WTC11 (cell line): ENCODE measurements at regions not wholly inside any gene's neighbourhood (a gene's known extent, or its start where the extent isn't known, plus 50 kb on each side); places are given as distances from the start of the nearest gene placed in this dataset.

Experiments used
- ATAC-seq: fragments of 200-7000 bp; cut with Tn5 transposase; 2 replicates; pipeline ENCODE4 v1.10.0; 2021; ENCODE audit warnings: mild to moderate bottlenecking, moderate library complexity
- CTCF ChIA-PET: fragments of 300-600 bp; sonication (Branson Sonifier 250); formaldehyde crosslinking; loops from one replicate; lab custom pipeline; 2021; ENCODE audit warnings: antibody characterized with exemption; lab: Charles Lee
- POLR2A ChIA-PET: fragments of 350-600 bp; sonication (Branson Sonifier 250); formaldehyde crosslinking; loops from one replicate; lab custom pipeline; 2021; ENCODE audit warnings: antibody characterized with exemption; lab: Charles Lee
- DNase-seq: peaks from one replicate; pipeline ENCODE4 v3.0.0; 2021; ENCODE audit warnings: low spot score
- H3K27ac Mint-ChIP-seq: 2 replicates; pipeline ENCODE4 v1.8.0; 2021; ENCODE audit warnings: mixed read lengths
- H3K27me3 Mint-ChIP-seq: 2 replicates; pipeline ENCODE4 v1.8.0; 2021; ENCODE audit warnings: low read depth, mild to moderate bottlenecking, moderate library complexity, mixed read lengths
- H3K36me3 Mint-ChIP-seq: 2 replicates; pipeline ENCODE4 v1.8.0; 2021; ENCODE audit warnings: mixed read lengths
- H3K4me1 Mint-ChIP-seq: 2 replicates; pipeline ENCODE4 v1.8.0; 2022; ENCODE audit warnings: mixed read lengths
- H3K4me3 Mint-ChIP-seq: 2 replicates; pipeline ENCODE4 v1.8.0; 2021; ENCODE audit warnings: mild to moderate bottlenecking, moderate library complexity, mixed read lengths
- H3K9me3 Mint-ChIP-seq: 2 replicates; pipeline ENCODE4 v1.8.0; 2021; ENCODE audit warnings: mixed read lengths
- ATF1 ChIP-seq: sonication (generic); formaldehyde crosslinking; IDR thresholded peaks from 2 replicates; pipeline ENCODE4 v1.8.1; 2023; ENCODE audit warnings: mild to moderate bottlenecking, moderate library complexity, missing genetic modification reagents
- NFE2L1 ChIP-seq: sonication (generic); formaldehyde crosslinking; IDR thresholded peaks from 2 replicates; pipeline ENCODE4 v1.8.1; 2023; ENCODE audit warnings: missing genetic modification reagents
- NFYB ChIP-seq: sonication (generic); formaldehyde crosslinking; conservative IDR thresholded peaks from 2 replicates; pipeline ENCODE4 v1.8.0; 2022; ENCODE audit warnings: low read depth, missing genetic modification reagents
- NR1H2 ChIP-seq: sonication (generic); formaldehyde crosslinking; IDR thresholded peaks from 2 replicates; pipeline ENCODE4 v1.9.0; 2021; ENCODE audit warnings: mild to moderate bottlenecking, moderate library complexity, missing genetic modification reagents
- NR2C2 ChIP-seq: sonication (generic); formaldehyde crosslinking; IDR thresholded peaks from 2 replicates; pipeline ENCODE4 v1.8.0; 2022; ENCODE audit warnings: mild to moderate bottlenecking, missing genetic modification reagents
- SMAD3 ChIP-seq: sonication (generic); formaldehyde crosslinking; IDR thresholded peaks from 2 replicates; pipeline ENCODE4 v1.8.0; 2022; ENCODE audit warnings: missing genetic modification reagents, mild to moderate bottlenecking, borderline replicate concordance
- SMAD4 ChIP-seq: sonication (generic); formaldehyde crosslinking; IDR thresholded peaks from 2 replicates; pipeline ENCODE4 v1.8.0; 2022; ENCODE audit warnings: mild to moderate bottlenecking, missing genetic modification reagents
- SOX15 ChIP-seq: fragments of 250-450 bp; sonication (Bioruptor Pico); IDR thresholded peaks from 2 replicates; pipeline ENCODE4 v1.9.0; 2021; ENCODE audit warnings: mild to moderate bottlenecking
- TCF7 ChIP-seq: sonication (generic); formaldehyde crosslinking; IDR thresholded peaks from 2 replicates; pipeline ENCODE4 v1.8.0; 2022; ENCODE audit warnings: mild to moderate bottlenecking, low read depth, missing genetic modification reagents, moderate library complexity
- TP53 ChIP-seq: sonication (generic); formaldehyde crosslinking; IDR thresholded peaks from 2 replicates; pipeline ENCODE4 v1.8.1; 2023; ENCODE audit warnings: mild to moderate bottlenecking, missing genetic modification reagents
- ZNF121 ChIP-seq: sonication (generic); formaldehyde crosslinking; IDR thresholded peaks from 2 replicates; pipeline ENCODE4 v1.8.0; 2023; ENCODE audit warnings: missing genetic modification reagents
- ZNF232 ChIP-seq: sonication (generic); formaldehyde crosslinking; IDR thresholded peaks from 2 replicates; pipeline ENCODE4 v1.8.0; 2022; ENCODE audit warnings: mild to moderate bottlenecking, missing genetic modification reagents
- ZNF396 ChIP-seq: fragments of 250-450 bp; sonication (Bioruptor Pico); IDR thresholded peaks from 2 replicates; pipeline ENCODE4 v1.8.0; 2021; ENCODE audit warnings: mild to moderate bottlenecking, moderate library complexity, borderline replicate concordance
- ZNF423 ChIP-seq: fragments of 250-450 bp; sonication (Bioruptor Pico); IDR thresholded peaks from 2 replicates; pipeline ENCODE4 v2.1.2; 2022; ENCODE audit warnings: mild to moderate bottlenecking, moderate library complexity
- TF ChIP-seq, protein P1 (sequence below): fragments of 250-450 bp; sonication (Bioruptor Pico); IDR thresholded peaks from 2 replicates; pipeline ENCODE4 v1.9.0; 2021; ENCODE audit warnings: moderate library complexity, mild to moderate bottlenecking, inconsistent platforms, borderline replicate concordance
- TF ChIP-seq, protein P2 (sequence below): fragments of 250-450 bp; sonication (Bioruptor Pico); IDR thresholded peaks from 2 replicates; pipeline ENCODE4 v2.1.2; 2022; ENCODE audit warnings: mild to moderate bottlenecking, moderate library complexity
- TF ChIP-seq, protein P3 (sequence below): sonication (generic); formaldehyde crosslinking; IDR thresholded peaks from 2 replicates; pipeline ENCODE4 v1.8.1; 2023; ENCODE audit warnings: mild to moderate bottlenecking, missing genetic modification reagents
- TF ChIP-seq, protein P4 (sequence below): sonication (generic); formaldehyde crosslinking; IDR thresholded peaks from 2 replicates; pipeline ENCODE4 v1.8.0; 2022; ENCODE audit warnings: missing genetic modification reagents

DNA sequence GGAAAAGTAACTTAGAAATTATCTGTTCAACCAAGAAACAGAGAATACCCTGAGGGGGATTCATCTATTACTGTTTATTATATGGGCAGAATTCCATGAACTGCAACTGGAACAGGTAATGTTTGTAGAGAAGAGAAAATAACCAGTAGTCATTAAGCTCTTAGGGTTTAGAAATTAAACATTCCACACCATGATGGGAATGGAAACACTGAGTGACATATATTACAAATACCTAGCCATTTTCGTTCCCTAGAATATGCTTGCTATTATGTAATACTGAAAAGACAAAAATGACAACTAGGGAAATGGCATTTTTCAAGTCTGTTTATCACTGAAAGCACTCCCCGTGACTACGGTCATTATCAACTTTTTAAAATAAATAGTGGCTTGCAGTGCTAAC, 1007.4 kb downstream of the GATA3 start:
- Mint-ChIP-seq H3K27ac (no peak overlapping the region), H3K4me1 (no peaks in the 10 kb centered on the region), H3K27me3 (no peaks in the 10 kb centered on the region)
- CTCF ChIA-PET = no interaction called here
- DNase-seq = no peak
- TF ChIP-seq SMAD3 (CRISPR knock-in tag) (no peak), TCF7 (CRISPR knock-in tag) (no peak), SMAD4 (CRISPR knock-in tag) (no peak), ZNF396 (CRISPR knock-in tag) (no peak), ZNF121 (CRISPR knock-in tag) (no peak), NFE2L1 (CRISPR knock-in tag) (no peak)
- TF ChIP-seq, all 79 proteins: peak for 0
- H3K4me3 Mint-ChIP-seq = no peak overlapping the region
- POLR2A ChIA-PET = no interaction called here
- no peaks in the 10 kb centered on the region for H3K36me3 Mint-ChIP-seq
- H3K9me3 Mint-ChIP-seq = peaks cover 16% of the 10 kb centered on the region
- ATAC-seq = no peak

DNA sequence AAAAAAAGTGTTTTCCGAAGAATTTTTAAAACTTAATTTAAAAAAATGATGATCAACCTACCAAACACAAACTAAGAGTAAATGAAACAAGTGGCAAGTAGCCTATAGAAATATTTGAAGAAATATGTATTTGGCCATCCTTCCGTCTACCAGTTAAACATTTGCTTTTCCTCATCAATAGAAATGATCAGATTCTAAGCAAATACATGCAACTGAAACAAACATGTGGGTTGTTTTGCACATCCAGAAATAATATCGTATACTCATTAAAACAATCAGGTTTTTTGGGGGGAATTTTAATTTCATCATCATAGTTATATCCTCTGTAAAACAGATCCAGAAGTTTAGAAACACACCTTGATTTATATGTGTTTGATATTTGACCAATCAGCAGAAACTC, 1011.7 kb downstream of the GATA3 start:
- CTCF ChIA-PET = no interaction called here
- Mint-ChIP-seq H3K4me3 (no peak overlapping the region), H3K27me3 (no peaks in the 10 kb centered on the region), H3K27ac (no peak overlapping the region), H3K4me1 (no peaks in the 10 kb centered on the region), H3K9me3 (no peaks in the 10 kb centered on the region), H3K36me3 (no peaks in the 10 kb centered on the region)
- ATAC-seq = no peak
- TF ChIP-seq, protein P1, sequence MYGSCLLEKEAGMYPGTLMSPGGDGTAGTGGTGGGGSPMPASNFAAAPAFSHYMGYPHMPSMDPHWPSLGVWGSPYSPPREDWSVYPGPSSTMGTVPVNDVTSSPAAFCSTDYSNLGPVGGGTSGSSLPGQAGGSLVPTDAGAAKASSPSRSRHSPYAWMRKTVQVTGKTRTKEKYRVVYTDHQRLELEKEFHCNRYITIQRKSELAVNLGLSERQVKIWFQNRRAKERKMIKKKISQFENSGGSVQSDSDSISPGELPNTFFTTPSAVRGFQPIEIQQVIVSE (CRISPR knock-in tag) = no peak
- TF ChIP-seq, protein P2, sequence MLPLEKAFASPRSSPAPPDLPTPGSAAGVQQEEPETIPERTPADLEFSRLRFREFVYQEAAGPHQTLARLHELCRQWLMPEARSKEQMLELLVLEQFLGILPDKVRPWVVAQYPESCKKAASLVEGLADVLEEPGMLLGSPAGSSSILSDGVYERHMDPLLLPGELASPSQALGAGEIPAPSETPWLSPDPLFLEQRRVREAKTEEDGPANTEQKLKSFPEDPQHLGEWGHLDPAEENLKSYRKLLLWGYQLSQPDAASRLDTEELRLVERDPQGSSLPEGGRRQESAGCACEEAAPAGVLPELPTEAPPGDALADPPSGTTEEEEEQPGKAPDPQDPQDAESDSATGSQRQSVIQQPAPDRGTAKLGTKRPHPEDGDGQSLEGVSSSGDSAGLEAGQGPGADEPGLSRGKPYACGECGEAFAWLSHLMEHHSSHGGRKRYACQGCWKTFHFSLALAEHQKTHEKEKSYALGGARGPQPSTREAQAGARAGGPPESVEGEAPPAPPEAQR (CRISPR knock-in tag) = no peak
- TF ChIP-seq SOX15 (CRISPR knock-in tag) (no peak), ZNF232 (CRISPR knock-in tag) (no peak), SMAD3 (CRISPR knock-in tag) (no peak), ATF1 (CRISPR knock-in tag) (no peak), TP53 (CRISPR knock-in tag) (no peak), NR2C2 (CRISPR knock-in tag) (no peak)
- TF ChIP-seq, protein P3, sequence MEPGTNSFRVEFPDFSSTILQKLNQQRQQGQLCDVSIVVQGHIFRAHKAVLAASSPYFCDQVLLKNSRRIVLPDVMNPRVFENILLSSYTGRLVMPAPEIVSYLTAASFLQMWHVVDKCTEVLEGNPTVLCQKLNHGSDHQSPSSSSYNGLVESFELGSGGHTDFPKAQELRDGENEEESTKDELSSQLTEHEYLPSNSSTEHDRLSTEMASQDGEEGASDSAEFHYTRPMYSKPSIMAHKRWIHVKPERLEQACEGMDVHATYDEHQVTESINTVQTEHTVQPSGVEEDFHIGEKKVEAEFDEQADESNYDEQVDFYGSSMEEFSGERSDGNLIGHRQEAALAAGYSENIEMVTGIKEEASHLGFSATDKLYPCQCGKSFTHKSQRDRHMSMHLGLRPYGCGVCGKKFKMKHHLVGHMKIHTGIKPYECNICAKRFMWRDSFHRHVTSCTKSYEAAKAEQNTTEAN (CRISPR knock-in tag) = no peak
- TF ChIP-seq, protein P4, sequence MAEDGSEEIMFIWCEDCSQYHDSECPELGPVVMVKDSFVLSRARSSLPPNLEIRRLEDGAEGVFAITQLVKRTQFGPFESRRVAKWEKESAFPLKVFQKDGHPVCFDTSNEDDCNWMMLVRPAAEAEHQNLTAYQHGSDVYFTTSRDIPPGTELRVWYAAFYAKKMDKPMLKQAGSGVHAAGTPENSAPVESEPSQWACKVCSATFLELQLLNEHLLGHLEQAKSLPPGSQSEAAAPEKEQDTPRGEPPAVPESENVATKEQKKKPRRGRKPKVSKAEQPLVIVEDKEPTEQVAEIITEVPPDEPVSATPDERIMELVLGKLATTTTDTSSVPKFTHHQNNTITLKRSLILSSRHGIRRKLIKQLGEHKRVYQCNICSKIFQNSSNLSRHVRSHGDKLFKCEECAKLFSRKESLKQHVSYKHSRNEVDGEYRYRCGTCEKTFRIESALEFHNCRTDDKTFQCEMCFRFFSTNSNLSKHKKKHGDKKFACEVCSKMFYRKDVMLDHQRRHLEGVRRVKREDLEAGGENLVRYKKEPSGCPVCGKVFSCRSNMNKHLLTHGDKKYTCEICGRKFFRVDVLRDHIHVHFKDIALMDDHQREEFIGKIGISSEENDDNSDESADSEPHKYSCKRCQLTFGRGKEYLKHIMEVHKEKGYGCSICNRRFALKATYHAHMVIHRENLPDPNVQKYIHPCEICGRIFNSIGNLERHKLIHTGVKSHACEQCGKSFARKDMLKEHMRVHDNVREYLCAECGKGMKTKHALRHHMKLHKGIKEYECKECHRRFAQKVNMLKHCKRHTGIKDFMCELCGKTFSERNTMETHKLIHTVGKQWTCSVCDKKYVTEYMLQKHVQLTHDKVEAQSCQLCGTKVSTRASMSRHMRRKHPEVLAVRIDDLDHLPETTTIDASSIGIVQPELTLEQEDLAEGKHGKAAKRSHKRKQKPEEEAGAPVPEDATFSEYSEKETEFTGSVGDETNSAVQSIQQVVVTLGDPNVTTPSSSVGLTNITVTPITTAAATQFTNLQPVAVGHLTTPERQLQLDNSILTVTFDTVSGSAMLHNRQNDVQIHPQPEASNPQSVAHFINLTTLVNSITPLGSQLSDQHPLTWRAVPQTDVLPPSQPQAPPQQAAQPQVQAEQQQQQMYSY (CRISPR knock-in tag) = no peak
- no peak for DNase-seq
- POLR2A ChIA-PET = no interaction called here

DNA sequence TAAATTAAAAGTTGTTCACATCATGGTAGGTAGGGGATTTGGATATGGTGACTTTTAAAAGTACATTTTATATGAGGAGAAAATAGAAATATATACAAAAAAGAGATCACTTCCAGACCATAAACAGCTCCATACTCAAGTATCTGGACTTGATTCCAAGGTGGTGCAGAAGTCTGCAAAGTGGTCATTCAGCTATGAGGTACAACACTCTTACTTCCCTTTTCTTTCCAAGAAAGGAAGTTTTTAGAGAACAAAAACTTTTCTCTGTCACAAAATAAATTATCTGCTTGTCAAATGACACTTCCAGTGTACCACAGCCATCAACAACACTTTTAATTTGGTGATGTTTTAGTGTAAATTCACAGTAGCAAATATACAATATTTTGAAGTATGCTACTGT, 1013.5 kb downstream of the GATA3 start:
- Mint-ChIP-seq H3K4me1 (no peaks in the 10 kb centered on the region), H3K27ac (no peak overlapping the region), H3K27me3 (no peaks in the 10 kb centered on the region), H3K36me3 (no peaks in the 10 kb centered on the region), H3K9me3 (no peaks in the 10 kb centered on the region), H3K4me3 (no peak overlapping the region)
- CTCF ChIA-PET = no interaction called here
- POLR2A ChIA-PET = no interaction called here
- no peak for ATAC-seq
- TF ChIP-seq NR1H2 (CRISPR knock-in tag) (no peak), NFYB (CRISPR knock-in tag) (no peak), ZNF423 (CRISPR knock-in tag) (no peak), NFE2L1 (CRISPR knock-in tag) (no peak)
- no peak for DNase-seq
